ENCODE measurements at regions not wholly inside any gene's neighbourhood (a gene's known extent, or its start where the extent isn't known, plus 50 kb on each side); places are given as distances from the start of the nearest gene placed in this dataset.

DNA sequence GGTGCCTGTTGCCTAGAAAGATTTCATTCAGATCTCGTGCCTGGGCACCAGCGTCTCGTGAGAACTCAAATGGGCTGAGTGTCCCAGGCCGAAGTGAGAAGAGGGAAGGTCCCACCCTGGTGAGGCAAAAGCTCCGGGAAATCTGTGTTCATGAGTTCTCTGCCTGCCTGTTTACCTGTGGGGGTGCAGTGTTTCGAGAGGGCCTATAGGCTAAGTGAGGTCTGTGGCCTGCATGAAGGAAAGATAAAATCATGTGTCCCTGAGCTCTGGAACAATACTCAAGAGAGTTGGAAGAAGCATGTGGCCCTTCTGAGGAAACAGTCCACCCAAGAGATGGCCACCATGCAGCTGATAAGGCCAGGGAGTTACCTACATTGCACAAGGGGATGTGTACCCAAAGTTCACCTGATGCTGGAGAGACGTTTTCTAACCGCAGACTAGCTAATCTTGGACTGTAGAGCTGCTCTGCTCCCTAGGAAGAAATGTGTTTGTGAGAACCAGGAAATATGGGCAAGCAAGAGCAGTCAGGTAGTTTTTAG is 63.5 kb upstream of the ST3GAL5 start (continued):
- TF ChIP-seq, protein P1, sequence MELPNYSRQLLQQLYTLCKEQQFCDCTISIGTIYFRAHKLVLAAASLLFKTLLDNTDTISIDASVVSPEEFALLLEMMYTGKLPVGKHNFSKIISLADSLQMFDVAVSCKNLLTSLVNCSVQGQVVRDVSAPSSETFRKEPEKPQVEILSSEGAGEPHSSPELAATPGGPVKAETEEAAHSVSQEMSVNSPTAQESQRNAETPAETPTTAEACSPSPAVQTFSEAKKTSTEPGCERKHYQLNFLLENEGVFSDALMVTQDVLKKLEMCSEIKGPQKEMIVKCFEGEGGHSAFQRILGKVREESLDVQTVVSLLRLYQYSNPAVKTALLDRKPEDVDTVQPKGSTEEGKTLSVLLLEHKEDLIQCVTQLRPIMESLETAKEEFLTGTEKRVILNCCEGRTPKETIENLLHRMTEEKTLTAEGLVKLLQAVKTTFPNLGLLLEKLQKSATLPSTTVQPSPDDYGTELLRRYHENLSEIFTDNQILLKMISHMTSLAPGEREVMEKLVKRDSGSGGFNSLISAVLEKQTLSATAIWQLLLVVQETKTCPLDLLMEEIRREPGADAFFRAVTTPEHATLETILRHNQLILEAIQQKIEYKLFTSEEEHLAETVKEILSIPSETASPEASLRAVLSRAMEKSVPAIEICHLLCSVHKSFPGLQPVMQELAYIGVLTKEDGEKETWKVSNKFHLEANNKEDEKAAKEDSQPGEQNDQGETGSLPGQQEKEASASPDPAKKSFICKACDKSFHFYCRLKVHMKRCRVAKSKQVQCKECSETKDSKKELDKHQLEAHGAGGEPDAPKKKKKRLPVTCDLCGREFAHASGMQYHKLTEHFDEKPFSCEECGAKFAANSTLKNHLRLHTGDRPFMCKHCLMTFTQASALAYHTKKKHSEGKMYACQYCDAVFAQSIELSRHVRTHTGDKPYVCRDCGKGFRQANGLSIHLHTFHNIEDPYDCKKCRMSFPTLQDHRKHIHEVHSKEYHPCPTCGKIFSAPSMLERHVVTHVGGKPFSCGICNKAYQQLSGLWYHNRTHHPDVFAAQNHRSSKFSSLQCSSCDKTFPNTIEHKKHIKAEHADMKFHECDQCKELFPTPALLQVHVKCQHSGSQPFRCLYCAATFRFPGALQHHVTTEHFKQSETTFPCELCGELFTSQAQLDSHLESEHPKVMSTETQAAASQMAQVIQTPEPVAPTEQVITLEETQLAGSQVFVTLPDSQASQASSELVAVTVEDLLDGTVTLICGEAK (IDR thresholded peaks at IDR 0.05; ENCODE audit: borderline replicate concordance): no peak
- TF ChIP-seq CHD2 (IDR thresholded peaks at IDR 0.05; ENCODE audit: borderline replicate concordance, low read depth, low read length) (no peak), CREB1 (IDR thresholded peaks at IDR 0.05; ENCODE audit: low read depth) (no peak), PAX8 (IDR thresholded peaks at IDR 0.05) (no peak), FOXK2 (IDR thresholded peaks at IDR 0.05) (no peak), CHD1 (IDR thresholded peaks at IDR 0.05; ENCODE audit: low read depth, low read length) (no peak), TBL1XR1 (IDR thresholded peaks at IDR 0.05; ENCODE audit: low read depth, low read length) (no peak), IRF4 (IDR thresholded peaks at IDR 0.05; ENCODE audit: low read depth, low read length) (no peak)
- TF ChIP-seq, protein P2, sequence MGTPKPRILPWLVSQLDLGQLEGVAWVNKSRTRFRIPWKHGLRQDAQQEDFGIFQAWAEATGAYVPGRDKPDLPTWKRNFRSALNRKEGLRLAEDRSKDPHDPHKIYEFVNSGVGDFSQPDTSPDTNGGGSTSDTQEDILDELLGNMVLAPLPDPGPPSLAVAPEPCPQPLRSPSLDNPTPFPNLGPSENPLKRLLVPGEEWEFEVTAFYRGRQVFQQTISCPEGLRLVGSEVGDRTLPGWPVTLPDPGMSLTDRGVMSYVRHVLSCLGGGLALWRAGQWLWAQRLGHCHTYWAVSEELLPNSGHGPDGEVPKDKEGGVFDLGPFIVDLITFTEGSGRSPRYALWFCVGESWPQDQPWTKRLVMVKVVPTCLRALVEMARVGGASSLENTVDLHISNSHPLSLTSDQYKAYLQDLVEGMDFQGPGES (IDR thresholded peaks at IDR 0.05): no peak
- TF ChIP-seq, protein P3, sequence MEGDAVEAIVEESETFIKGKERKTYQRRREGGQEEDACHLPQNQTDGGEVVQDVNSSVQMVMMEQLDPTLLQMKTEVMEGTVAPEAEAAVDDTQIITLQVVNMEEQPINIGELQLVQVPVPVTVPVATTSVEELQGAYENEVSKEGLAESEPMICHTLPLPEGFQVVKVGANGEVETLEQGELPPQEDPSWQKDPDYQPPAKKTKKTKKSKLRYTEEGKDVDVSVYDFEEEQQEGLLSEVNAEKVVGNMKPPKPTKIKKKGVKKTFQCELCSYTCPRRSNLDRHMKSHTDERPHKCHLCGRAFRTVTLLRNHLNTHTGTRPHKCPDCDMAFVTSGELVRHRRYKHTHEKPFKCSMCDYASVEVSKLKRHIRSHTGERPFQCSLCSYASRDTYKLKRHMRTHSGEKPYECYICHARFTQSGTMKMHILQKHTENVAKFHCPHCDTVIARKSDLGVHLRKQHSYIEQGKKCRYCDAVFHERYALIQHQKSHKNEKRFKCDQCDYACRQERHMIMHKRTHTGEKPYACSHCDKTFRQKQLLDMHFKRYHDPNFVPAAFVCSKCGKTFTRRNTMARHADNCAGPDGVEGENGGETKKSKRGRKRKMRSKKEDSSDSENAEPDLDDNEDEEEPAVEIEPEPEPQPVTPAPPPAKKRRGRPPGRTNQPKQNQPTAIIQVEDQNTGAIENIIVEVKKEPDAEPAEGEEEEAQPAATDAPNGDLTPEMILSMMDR (IDR thresholded peaks at IDR 0.05 in 2 of 3, conservative IDR thresholded peaks at IDR 0.05 in 1 of 3; ENCODE audit: control insufficient read depth in 2 of 3, extremely low read depth in 1 of 3, insufficient read depth in 1 of 3, low read depth in 3 of 3, low read length in 3 of 3): no peak

All from GM12878 (cell line).